Kidney (tissue), 13 donors: ENCODE measurements at regions not wholly inside any gene's neighbourhood (a gene's known extent, or its start where the extent isn't known, plus 50 kb on each side); places are given as distances from the start of the nearest gene placed in this dataset.

Source experiments
- DNase-seq, 5 donors: peaks; one replicate each; pipeline ENCODE4 v3.0.0-alpha.2; 2013 to 2020
- FAIRE-seq: peaks from 2 replicates; lab custom pipeline; 2012; peaks lifted over from hg19 to GRCh38; lab: Jason Lieb, UNC
- H3K27ac ChIP-seq, 2 donors: one replicate each; pipeline ENCODE4 v1.7.0; 2013; ENCODE audit warnings: low read depth in 2 of 2, low read length in 2 of 2, inconsistent platforms in 1 of 2
- H3K27me3 ChIP-seq: one replicate; pipeline ENCODE4 v1.7.1; 2013; ENCODE audit warnings: low read length, inconsistent platforms; ENCODE audit not compliant: control insufficient read depth, insufficient read depth
- H3K36me3 ChIP-seq, 3 donors: one replicate each; pipeline versions ENCODE4 v1.7.0 to v1.7.1; 2013; ENCODE audit warnings: low read length in 3 of 3, control low read depth in 1 of 3, inconsistent platforms in 1 of 3; ENCODE audit not compliant: insufficient read depth in 3 of 3, control insufficient read depth in 2 of 3
- H3K4me1 ChIP-seq, 3 donors: one replicate each; pipeline versions ENCODE4 v1.7.0 to v1.7.1; 2013; ENCODE audit warnings: low read length in 3 of 3, inconsistent platforms in 1 of 3, low read depth in 1 of 3; ENCODE audit not compliant: control insufficient read depth in 2 of 3, insufficient read depth in 2 of 3
- H3K4me3 ChIP-seq, 3 donors: one replicate each; pipeline versions ENCODE4 v1.7.0 to v1.8.1; 2013; ENCODE audit warnings: low read length in 3 of 3, control low read depth in 1 of 3, inconsistent platforms in 1 of 3
- H3K9ac ChIP-seq, 3 donors: one replicate each; pipeline versions ENCODE4 v1.7.0 to v1.7.1; 2013; ENCODE audit warnings: low read length in 3 of 3, control low read depth in 1 of 3, inconsistent platforms in 1 of 3
- H3K9me3 ChIP-seq, 3 donors: one replicate each; pipeline versions ENCODE4 v1.7.0 to v1.7.1; 2013; ENCODE audit warnings: low read length in 3 of 3, control low read depth in 1 of 3, inconsistent platforms in 1 of 3; ENCODE audit not compliant: control insufficient read depth in 2 of 3, insufficient read depth in 1 of 3
- CTCF ChIP-seq: IDR thresholded peaks from 3 replicates; pipeline ENCODE4 v1.5.1; 2012; ENCODE audit warnings: mild to moderate bottlenecking, moderate library complexity, borderline replicate concordance; ENCODE audit not compliant: insufficient read depth; ENCODE audit errors: extremely low read depth
- intact Hi-C: fragments of 100-400 bp; cut with DNase I; formaldehyde crosslinking; loops from one replicate; pipeline ENCODE4 v1.11.1; 2022
- donor health status: control.
- donor health status: control.
- donor health status: control.
- donor health status: control.
- donor health status: control.
- donor health status: DM: yes; HTN: yes; CAD: no.
- donor health status: Normal renal cell carcinoma (clear cell type).

GRCh38 chr6:14757418-14757817, 488.5 kb upstream of the JARID2 start:
- no peaks in the 10 kb centered on the region for H3K27me3 ChIP-seq
- no peak overlapping the region for H3K27ac ChIP-seq
- TF ChIP-seq CTCF: no peak
- intact Hi-C loops: no loop called here
- H3K9ac ChIP-seq: no peak overlapping the region
- no peaks in the 10 kb centered on the region for H3K36me3 ChIP-seq
- FAIRE-seq: no peak
- no peaks in the 10 kb centered on the region for H3K4me1 ChIP-seq
- DNase-seq: no peak
- H3K9me3 ChIP-seq: no peaks in the 10 kb centered on the region
- no peak overlapping the region for H3K4me3 ChIP-seq

- Histone ChIP-seq H3K36me3 (no peaks in the 10 kb centered on the region), H3K4me1 (peaks cover 0 to 3% (median 0%) of the 10 kb centered on the region in 3 donors), H3K9ac (no peak overlapping the region), H3K4me3 (no peak overlapping the region), H3K27ac (no peak overlapping the region), H3K9me3 (no peaks in the 10 kb centered on the region), H3K27me3 (no peaks in the 10 kb centered on the region)
- no peak for TF ChIP-seq CTCF
- intact Hi-C loops: no loop called here
- DNase-seq: no peak
- FAIRE-seq: no peak
These were observed 487.3 kb upstream of the JARID2 start for GRCh38 chr6:14758421-14759081.

DNA sequence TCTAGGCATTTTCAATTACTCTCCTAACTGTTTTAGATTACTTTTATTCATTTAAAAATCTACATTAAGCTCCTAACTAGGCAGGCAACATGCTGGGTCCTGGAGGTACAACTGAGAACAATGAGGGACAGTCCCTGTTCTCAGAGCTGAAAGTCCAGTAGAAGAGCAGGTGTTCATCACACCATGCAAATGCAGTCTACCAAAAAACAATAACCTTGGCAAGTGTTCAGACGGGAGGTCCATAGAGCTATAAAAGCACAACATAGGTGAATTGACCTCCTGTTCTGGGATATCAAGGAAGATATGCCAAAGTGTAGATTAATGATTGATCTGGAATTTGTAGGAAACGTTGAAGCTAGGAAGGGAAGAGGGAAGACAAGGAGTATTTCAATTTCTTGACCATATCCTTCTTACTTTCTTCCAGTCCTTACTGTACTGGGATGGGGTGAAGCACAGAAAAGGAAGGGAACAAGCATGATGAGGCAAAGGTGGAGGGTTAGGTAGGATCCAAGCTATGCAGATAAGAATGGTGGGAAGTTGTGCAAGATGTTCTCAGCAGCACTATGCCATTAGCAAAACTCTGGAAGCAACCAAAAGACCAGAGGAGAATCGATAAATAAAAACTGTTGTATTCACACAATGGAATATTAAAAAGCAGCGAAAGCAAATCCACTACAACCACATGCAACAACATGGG, 485.7 kb upstream of the JARID2 start:
- H3K27me3 ChIP-seq: no peaks in the 10 kb centered on the region
- H3K27ac ChIP-seq: no peak overlapping the region
- DNase-seq (no peak), FAIRE-seq (no peak)
- H3K36me3 ChIP-seq: no peaks in the 10 kb centered on the region
- peaks cover 0 to 3% (median 0%) of the 10 kb centered on the region in 3 donors for H3K4me1 ChIP-seq
- no peak overlapping the region for H3K9ac ChIP-seq
- intact Hi-C loops: no loop called here
- no peak overlapping the region for H3K4me3 ChIP-seq
- TF ChIP-seq CTCF: no peak
- no peaks in the 10 kb centered on the region for H3K9me3 ChIP-seq
